NCI-H187 treated with DMSO at 0.1 percent for 48 hours (cell line): ENCODE measurements at regions not wholly inside any gene's neighbourhood (a gene's known extent, or its start where the extent isn't known, plus 50 kb on each side); places are given as distances from the start of the nearest gene placed in this dataset.
A peak's percentile ranks its signal among the peaks of the same experiment; 100 is the strongest.
"Not testable (repeated sequence)": the region's sequence is repeated elsewhere in the genome, so short reads cannot be mapped to it uniquely, and the experiment has no call there.

ENCODE experiments used
- DNase-seq: peaks from one replicate; lab custom pipeline; 2025; lab: John Stamatoyannopoulos, UW

DNA sequence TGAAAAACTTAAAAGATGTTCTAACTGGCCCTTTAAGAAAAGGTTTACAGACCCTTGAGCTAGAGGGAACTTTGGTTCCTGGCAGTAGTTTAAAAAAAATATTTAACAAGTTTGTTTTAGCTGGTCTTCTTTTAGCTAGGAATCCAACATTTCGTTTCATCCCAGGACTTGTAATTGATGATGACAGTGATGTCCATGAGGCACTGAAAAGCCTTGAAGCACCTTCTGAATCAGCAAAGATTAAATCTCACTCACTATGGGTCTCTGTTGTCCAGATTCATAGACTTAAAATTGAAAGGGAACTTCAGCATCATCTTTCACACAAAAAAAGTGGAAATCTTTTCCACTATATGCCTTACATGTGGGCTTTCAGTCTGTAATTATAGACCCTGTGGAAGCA is 102.9 kb upstream of the ETAA1 start:
- no peak for DNase-seq

DNA sequence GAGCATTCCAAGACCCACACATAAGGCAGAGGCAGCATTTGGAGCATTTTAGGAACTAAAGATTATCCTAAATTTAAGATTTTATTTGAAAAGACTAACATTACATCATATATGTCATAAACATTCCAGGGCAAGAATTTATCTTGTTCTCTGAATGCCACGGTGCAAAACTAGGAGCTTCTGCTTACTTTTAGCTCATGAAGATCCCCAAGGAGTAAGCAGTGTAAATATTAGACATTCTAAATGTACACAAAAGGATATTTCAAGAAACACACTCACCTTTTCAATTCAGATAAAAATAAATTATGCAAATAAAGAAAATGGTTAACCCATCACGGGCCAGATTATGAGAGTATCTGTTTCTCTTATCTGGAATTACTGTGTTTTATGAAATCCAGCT is 101.7 kb upstream of the ETAA1 start:
- DNase-seq, result no peak

DNA sequence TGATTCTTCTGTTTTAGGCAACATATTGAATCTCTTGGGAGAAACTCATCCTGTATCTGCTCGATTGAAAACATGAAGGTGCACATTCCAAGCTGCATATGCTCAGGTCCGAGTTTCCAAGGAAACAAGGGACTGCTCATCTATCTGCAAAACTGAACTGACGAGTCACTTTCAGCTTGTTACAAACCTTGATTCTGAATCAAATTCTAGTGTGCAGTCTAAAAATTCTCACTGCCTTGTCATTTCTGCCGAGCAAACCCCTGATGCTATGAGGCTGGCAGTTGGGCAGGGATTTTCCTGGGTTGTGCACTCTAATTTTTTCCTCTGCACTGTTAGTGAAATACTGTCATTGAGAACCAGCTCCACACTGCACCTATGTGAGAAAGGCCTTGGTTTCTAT is 101.3 kb upstream of the ETAA1 start:
- no peak for DNase-seq

DNA sequence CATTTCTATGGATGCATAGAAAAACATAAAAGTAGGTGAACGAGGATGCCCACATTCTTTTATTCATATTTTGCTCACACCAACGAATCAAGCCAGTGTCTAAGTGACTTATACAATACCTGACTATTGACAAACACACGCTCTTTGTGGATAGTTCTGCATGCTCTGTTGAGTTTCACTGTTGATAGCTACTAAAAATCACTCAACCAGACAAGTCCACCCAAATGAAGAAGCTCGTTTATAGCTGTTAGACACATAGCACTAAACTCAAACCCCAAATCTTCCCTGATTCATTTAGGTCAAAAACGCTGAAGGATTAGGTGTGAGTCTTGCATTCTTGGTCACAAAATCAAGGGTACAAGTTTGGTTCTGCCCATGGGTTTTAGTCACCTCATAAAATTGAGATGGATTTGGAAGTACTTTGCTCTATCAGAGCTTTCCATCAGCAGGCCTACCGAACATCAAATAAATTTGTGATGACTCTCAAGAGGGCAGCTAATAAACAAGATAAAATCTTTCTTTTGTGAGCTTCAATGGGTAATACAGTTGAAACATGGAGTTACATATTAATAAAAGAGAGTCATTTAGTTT is 92.7 kb upstream of the ETAA1 start:
- no peak for DNase-seq

DNA sequence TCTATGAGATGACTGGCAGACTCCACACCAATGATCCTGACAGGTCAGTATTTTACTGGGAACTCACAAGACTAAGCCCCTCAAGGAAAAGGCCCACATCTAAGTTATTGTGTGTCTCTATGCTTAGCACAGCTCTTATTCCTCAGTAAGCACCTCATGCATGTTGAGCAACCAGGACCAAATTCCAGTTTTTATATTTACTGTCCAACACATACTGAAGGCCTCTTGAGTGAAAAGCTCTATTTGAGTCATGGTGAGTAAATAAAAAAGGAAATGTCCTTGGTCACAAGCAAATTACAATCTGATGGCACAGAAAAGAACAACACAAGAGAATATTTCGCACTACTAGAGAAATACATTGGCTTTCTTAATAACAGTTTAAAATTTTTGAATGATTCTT is 87.9 kb upstream of the ETAA1 start:
- no peak for DNase-seq

DNA sequence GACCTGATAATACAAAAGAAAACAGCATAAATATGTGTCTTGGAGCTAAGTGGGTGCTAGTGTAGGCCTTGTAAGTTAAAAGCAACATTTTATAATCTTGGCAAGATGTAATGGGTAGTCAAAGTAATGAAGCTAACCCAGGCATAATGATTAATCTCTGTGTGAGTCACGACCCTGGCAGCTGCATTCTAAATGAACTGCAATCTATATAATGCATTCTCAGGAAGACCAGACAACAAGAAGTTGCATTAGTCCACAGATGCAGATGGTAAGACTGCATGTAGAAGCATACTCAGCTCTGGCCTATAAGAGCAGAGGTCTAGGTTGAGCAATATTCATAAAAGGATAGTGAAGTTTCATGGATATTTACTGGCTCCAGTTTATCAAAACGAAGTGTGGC is 85.6 kb upstream of the ETAA1 start:
- no peak for DNase-seq

- DNase-seq, result no peak
Measured at GRCh38 chr2:67312871-67313270, 84.3 kb upstream of the ETAA1 start.

DNA sequence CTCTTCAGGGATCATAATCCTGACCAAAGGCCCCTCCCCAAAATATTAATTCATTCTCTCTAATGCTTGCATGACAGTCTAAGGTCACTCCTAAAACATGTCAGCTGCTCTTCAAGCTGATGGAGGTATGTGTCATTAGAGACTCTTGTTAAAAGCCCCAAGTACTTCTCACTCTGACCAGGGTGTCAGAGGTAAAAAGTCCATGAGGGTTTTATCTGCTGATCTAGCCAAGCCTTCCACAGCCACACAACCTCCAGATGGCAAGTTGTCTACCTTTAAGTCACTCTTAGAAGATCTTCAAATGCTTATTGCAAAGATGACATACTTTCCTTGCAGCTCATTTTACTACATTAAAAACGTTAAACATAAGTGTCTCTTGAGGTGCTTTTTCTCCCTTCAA is 83.6 kb upstream of the ETAA1 start:
- peak; percentile 75 for DNase-seq

DNA sequence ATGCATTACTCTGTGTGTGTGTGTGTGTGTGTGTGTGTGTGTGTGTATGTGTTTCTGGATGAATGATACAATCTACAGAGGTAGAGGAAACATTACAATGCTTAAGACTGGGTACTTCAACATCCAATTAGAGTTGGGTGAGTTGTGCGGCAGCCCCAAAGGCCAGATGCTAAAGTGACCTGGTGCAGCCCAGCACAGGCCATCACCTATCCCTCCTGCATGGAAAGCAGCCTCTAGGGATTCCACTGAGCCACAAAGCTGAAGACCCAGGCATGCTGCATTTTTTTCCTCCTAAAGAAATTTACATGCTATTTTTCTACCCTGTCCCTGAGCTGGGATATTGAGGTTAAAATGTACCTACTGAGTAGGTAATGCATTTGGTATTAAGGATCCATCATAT is 79.1 kb upstream of the ETAA1 start:
- no peak for DNase-seq

- no peak for DNase-seq
Measured at GRCh38 chr2:67318563-67318962, 78.6 kb upstream of the ETAA1 start.

- no peak for DNase-seq
Measured at GRCh38 chr2:67318993-67319481, 78.1 kb upstream of the ETAA1 start.

- no peak for DNase-seq
Measured at GRCh38 chr2:67320861-67321587, 76.1 kb upstream of the ETAA1 start.

GRCh38 chr2:67321588-67321903 is 75.6 kb upstream of the ETAA1 start:
- DNase-seq, result no peak

DNA sequence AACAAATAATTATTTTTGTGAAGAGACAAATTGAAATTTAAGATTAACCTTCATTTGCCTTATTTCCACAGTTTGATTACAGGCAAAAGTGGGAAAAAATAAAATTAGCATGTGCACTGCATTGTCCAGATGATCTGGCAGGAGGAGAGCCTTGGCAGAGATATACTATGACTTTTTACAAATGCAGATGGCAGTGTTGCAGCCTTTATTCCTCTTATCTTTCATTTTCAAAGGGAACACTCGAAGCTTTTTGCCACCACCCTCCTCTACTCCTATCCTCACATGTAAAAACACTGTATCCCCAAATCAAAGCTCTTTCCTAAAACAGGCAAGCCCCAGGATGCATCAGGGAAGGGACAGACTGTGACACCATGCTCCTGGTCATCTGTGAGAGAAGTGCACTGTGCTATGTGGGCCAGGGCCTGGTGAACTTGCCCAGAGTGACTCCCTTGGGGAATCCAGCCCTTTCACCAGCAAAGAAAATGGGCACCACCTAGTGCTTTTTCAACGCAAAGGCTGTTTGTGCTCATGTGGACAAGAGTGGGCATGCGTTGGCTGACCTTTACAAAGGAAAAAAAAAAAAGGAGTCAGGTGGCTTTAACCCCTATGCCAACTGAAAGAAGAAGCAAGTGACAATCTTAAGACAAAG is 74.7 kb upstream of the ETAA1 start:
- DNase-seq, result no peak

GRCh38 chr2:67323209-67323991 is 73.7 kb upstream of the ETAA1 start:
- DNase-seq, result no peak

GRCh38 chr2:67329513-67329912 is 67.6 kb upstream of the ETAA1 start:
- no peak for DNase-seq

DNA sequence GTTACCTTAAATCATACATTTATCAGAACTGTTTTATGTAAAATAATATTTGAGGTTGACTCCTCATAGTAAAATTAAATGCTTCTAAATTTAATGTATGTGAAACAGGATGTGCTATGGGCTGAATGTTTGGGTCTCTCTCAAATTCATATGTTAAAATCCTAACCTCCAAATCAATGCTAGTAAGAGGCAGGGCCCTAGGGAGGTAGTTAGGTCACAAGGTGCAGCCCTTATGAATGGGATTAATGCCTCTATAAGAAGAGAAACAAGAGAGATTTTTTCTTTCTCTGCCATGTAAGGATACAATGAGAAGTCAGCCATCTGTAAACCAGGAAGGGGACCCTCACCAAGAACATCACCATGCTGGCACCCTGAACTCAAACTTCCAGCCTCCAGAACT is 67.2 kb upstream of the ETAA1 start:
- no peak for DNase-seq

- DNase-seq, result not testable (repeated sequence)
Measured at GRCh38 chr2:67331419-67332086, 65.6 kb upstream of the ETAA1 start.

DNA sequence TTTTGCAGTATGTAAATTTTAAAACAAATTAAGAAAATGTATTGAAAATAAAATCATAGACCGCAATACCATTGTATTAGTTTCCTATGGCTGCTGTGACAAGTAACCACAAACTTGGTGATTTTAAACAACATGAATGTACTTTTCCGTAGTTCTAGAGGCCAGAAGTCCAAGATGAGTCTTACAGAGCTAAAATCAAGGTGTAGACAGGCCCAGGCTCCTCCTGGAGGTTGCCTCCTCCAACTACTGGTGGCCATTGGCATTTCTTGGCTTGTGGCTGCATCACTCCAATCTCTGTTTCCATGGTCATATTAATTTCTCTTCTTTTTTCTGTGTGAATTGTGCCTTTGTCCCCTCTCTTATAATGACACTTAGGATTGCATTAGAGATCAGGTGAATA is 59.2 kb upstream of the ETAA1 start:
- DNase-seq, result no peak

GRCh38 chr2:67338601-67339233 is 58.4 kb upstream of the ETAA1 start:
- DNase-seq, result no peak

DNA sequence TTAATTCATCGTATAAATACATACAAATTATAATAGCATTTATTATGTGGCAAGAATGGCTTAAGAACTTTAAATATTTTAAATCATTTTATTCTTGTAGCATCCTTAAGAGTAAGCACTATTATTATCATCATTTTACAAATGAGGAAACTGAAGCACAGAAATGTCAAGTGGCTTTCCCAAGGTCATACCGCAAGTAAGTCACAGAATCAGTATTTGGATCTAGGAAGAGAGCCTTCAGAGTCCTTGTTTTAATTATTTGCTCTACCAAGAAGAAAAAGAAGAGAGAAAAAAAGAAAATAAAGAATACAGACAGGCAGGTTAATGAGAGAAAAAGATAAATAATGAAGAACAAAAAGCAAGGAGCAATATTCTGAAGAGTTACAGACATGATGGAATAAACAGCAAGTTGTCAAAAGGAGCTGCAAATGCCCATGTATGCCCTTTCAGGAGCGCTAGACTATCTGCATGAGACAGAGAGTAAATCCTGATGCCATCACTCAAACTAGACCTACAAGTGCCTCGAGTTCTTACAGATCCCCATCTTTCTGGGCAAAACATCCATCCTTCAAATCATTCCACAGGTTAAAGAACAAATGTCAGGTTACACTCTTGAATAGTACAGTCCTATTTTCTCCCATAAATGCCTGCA is 57.8 kb upstream of the ETAA1 start:
- no peak for DNase-seq
